Cardiac septum (tissue), 1 donor: ENCODE measurements at regions not wholly inside any gene's neighbourhood (a gene's known extent, or its start where the extent isn't known, plus 50 kb on each side); places are given as distances from the start of the nearest gene placed in this dataset.
"Not testable (repeated sequence)": the region's sequence is repeated elsewhere in the genome, so short reads cannot be mapped to it uniquely, and the experiment has no call there.

Experiments
- DNase-seq: peaks from one replicate; pipeline ENCODE4 v3.0.0-alpha.2; 2020; ENCODE audit warnings: low spot score
- intact Hi-C: fragments of 100-400 bp; cut with DNase I; formaldehyde crosslinking; loops from one replicate; pipeline ENCODE4 v1.14.0; 2022
- donor health status: DM: no; HTN: no; CAD: no.

GRCh38 chr6:168369786-168370185 lies 50.2 kb upstream of the DACT2 start:
- intact Hi-C loops = loop anchor here (10.0 kb wide), 1 partner anchor 275 kb away; no protein-coding TSS in a partner anchor
- DNase-seq = no peak

- no peak for DNase-seq
- intact Hi-C loops = loop anchor here (10.0 kb wide), 1 partner anchor 274 kb away; no protein-coding TSS in a partner anchor
These were observed 50.9 kb upstream of the DACT2 start for GRCh38 chr6:168370310-168370991.

GRCh38 chr6:168371185-168371584 lies 51.6 kb upstream of the DACT2 start:
- no peak for DNase-seq

GRCh38 chr6:168371618-168371980 lies 52.0 kb upstream of the DACT2 start:
- DNase-seq = no peak
- intact Hi-C loops = loop anchor here (1.0 to 10.0 kb wide), 2 partner anchors 273 to 513 kb away; no protein-coding TSS in a partner anchor

More at GRCh38 chr6:168371185-168371584, 51.6 kb upstream of the DACT2 start:
- intact Hi-C loops = loop anchor here (1.0 to 10.0 kb wide), 2 partner anchors 274 to 513 kb away; no protein-coding TSS in a partner anchor

- DNase-seq = no peak
These were observed 52.6 kb upstream of the DACT2 start for GRCh38 chr6:168371981-168372711.

GRCh38 chr6:168372889-168373288 lies 53.3 kb upstream of the DACT2 start:
- no peak for DNase-seq
- intact Hi-C loops = loop anchor here (10.0 kb wide), 1 partner anchor 272 kb away; no protein-coding TSS in a partner anchor

More at GRCh38 chr6:168371981-168372711, 52.6 kb upstream of the DACT2 start:
- intact Hi-C loops = loop anchor here (1.0 to 10.0 kb wide), 2 partner anchors 273 to 512 kb away; no protein-coding TSS in a partner anchor

- intact Hi-C loops = loop anchor here (10.0 kb wide), 1 partner anchor 271 kb away; no protein-coding TSS in a partner anchor
- DNase-seq = no peak
These were observed 53.8 kb upstream of the DACT2 start for GRCh38 chr6:168373389-168373788.

GRCh38 chr6:168374051-168374502 lies 54.5 kb upstream of the DACT2 start:
- intact Hi-C loops = loop anchor here (10.0 kb wide), 1 partner anchor 271 kb away; no protein-coding TSS in a partner anchor
- no peak for DNase-seq

GRCh38 chr6:168374541-168375071 lies 55.0 kb upstream of the DACT2 start:
- intact Hi-C loops = loop anchor here (5.0 to 10.0 kb wide), 2 partner anchors 68 to 270 kb away; partner anchors contain the start of gene SMOC2
- no peak for DNase-seq

- DNase-seq = no peak
- intact Hi-C loops = loop anchor here (5.0 to 10.0 kb wide), 2 partner anchors 66 to 269 kb away; partner anchors contain the start of gene SMOC2
These were observed 56.5 kb upstream of the DACT2 start for GRCh38 chr6:168376120-168376519.

GRCh38 chr6:168376811-168377483 lies 57.4 kb upstream of the DACT2 start:
- DNase-seq = no peak
- intact Hi-C loops = loop anchor here (5.0 to 10.0 kb wide), 2 partner anchors 65 to 268 kb away; partner anchors contain the start of gene SMOC2

GRCh38 chr6:168377484-168377855 lies 57.9 kb upstream of the DACT2 start:
- intact Hi-C loops = loop anchor here (5.0 to 10.0 kb wide), 2 partner anchors 65 to 267 kb away; partner anchors contain the start of gene SMOC2
- DNase-seq = no peak

GRCh38 chr6:168377856-168378832 lies 58.6 kb upstream of the DACT2 start:
- DNase-seq = peak; percentile 47
- intact Hi-C loops = loop anchor here (5.0 to 10.0 kb wide), 2 partner anchors 64 to 267 kb away; partner anchors contain the start of gene SMOC2

- DNase-seq = peak; percentile 59
These were observed 60.0 kb upstream of the DACT2 start for GRCh38 chr6:168379579-168379978.

GRCh38 chr6:168380166-168380955 lies 60.6 kb upstream of the SMOC2 start:
- DNase-seq = peak; percentile 49
- intact Hi-C loops = not testable (repeated sequence)

More at GRCh38 chr6:168379579-168379978, 60.0 kb upstream of the DACT2 start:
- intact Hi-C loops = loop anchor here (5.0 to 10.0 kb wide), 2 partner anchors 63 to 265 kb away; partner anchors contain the start of gene SMOC2

- intact Hi-C loops = no loop called here
- peak; percentile 46 for DNase-seq
These were observed 59.9 kb upstream of the SMOC2 start for GRCh38 chr6:168380956-168381605.
